ENCODE measurements at regions not wholly inside any gene's neighbourhood (a gene's known extent, or its start where the extent isn't known, plus 50 kb on each side); places are given as distances from the start of the nearest gene placed in this dataset.

- TF ChIP-seq, protein P1, sequence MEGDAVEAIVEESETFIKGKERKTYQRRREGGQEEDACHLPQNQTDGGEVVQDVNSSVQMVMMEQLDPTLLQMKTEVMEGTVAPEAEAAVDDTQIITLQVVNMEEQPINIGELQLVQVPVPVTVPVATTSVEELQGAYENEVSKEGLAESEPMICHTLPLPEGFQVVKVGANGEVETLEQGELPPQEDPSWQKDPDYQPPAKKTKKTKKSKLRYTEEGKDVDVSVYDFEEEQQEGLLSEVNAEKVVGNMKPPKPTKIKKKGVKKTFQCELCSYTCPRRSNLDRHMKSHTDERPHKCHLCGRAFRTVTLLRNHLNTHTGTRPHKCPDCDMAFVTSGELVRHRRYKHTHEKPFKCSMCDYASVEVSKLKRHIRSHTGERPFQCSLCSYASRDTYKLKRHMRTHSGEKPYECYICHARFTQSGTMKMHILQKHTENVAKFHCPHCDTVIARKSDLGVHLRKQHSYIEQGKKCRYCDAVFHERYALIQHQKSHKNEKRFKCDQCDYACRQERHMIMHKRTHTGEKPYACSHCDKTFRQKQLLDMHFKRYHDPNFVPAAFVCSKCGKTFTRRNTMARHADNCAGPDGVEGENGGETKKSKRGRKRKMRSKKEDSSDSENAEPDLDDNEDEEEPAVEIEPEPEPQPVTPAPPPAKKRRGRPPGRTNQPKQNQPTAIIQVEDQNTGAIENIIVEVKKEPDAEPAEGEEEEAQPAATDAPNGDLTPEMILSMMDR (IDR thresholded peaks at IDR 0.05), result no peak
- TF ChIP-seq POLR2AphosphoS5 (IDR thresholded peaks at IDR 0.05), result no peak
Observed at GRCh38 chr2:105625632-105626031, 119.1 kb upstream of the NCK2 start.

Measured in gastroesophageal sphincter (tissue), 3 donors.